HFF-Myc (cell line): ENCODE measurements at regions not wholly inside any gene's neighbourhood (a gene's known extent, or its start where the extent isn't known, plus 50 kb on each side); places are given as distances from the start of the nearest gene placed in this dataset.
"Not testable (repeated sequence)": the region's sequence is repeated elsewhere in the genome, so short reads cannot be mapped to it uniquely, and the experiment has no call there.

Source experiments
- DNase-seq: peaks from one replicate; pipeline ENCODE4 v3.0.0-alpha.2; 2011; ENCODE audit warnings: low read depth; ENCODE audit errors: extremely low read depth
- H3K4me3 ChIP-seq: replicated peaks from 2 replicates; pipeline ENCODE4 v1.5.1; 2011; ENCODE audit warnings: low read depth, mild to moderate bottlenecking, control low read depth, low read length
- TF ChIP-seq, protein P1 (sequence below): IDR thresholded peaks from 2 replicates; pipeline ENCODE4 v1.5.1; 2012; ENCODE audit warnings: mild to moderate bottlenecking, low read depth, low read length, control low read depth; ENCODE audit errors: missing control alignments

DNA sequence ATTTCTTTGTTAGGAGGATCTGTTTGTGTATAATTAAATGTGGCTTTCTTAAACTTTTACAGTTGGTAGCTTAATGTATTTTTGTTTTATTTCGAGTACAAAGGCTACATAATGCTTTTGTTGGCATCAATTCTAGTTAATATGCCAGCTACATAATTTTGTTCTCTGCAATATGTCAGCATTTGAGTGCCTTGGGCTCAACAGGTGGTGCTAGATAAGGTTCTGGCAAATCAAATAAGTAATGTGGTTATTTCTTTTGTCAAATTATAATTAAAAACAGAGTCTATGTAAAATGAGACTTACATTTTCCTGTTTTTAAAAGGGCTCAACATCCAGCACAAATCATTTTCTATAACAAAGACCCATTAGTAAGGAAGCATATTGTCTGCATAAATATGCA lies 410.6 kb upstream of the NR5A2 start:
- no peak for DNase-seq
- H3K4me3 ChIP-seq = no peak overlapping the region
- TF ChIP-seq, protein P1, sequence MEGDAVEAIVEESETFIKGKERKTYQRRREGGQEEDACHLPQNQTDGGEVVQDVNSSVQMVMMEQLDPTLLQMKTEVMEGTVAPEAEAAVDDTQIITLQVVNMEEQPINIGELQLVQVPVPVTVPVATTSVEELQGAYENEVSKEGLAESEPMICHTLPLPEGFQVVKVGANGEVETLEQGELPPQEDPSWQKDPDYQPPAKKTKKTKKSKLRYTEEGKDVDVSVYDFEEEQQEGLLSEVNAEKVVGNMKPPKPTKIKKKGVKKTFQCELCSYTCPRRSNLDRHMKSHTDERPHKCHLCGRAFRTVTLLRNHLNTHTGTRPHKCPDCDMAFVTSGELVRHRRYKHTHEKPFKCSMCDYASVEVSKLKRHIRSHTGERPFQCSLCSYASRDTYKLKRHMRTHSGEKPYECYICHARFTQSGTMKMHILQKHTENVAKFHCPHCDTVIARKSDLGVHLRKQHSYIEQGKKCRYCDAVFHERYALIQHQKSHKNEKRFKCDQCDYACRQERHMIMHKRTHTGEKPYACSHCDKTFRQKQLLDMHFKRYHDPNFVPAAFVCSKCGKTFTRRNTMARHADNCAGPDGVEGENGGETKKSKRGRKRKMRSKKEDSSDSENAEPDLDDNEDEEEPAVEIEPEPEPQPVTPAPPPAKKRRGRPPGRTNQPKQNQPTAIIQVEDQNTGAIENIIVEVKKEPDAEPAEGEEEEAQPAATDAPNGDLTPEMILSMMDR = no peak

DNA sequence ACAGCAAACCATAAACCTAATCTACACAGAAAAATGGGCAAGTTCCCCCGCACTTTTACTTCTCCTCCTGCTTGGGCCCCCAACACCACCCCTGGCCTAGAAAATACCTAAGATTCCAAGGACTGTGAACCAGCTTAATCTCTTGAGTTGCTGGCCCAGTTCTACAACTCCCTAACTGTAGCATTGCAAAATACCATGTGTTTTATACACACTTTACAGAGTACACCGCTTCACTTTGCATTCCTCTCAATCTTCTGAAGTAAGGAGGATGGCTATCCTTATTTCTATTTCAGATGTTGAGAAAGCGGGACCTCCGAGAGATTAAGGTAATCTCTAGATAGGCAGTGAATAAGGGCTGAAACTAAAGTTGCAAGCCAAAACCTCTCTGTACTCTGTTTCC lies 408.3 kb upstream of the NR5A2 start:
- TF ChIP-seq, protein P1 = no peak
- DNase-seq = no peak
- no peak overlapping the region for H3K4me3 ChIP-seq

DNA sequence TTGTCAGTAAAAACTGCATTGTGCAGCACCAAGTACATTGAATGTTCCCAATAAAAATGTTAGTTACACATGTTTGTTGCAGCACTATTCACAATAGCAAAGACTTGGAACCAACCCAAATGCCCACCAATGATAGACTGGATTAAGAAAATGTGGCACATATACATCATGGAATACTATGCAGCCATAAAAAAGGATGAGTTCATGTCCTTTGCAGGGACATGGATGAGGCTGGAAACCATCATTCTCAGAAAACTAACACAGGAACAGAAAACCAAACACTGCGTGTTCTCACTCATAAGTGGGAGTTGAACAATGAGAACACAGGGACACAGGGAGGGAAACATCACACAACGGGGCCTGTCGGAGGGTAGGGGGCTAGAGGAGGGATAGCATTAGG lies 401.3 kb upstream of the NR5A2 start:
- not testable (repeated sequence) for DNase-seq, H3K4me3 ChIP-seq

DNA sequence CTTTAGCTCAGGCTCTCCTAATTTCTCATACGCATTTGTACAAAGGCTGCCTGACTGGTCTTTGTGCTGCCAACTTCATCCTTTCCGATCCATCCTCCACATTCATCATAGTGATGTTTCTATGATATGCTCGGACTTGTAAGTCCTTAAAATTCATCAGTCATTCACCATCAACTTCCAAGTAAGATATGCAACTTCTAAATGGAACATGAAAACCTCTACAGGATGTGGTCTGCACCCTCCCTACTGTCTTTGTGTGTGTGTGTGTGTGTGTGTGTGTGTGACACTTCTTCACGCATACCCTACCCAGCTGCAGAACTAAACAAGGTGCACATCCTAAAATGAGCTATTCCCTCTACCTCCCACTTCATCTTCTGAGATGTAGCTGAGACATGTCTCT lies 397.9 kb upstream of the NR5A2 start:
- TF ChIP-seq, protein P1 = no peak
- no peak for DNase-seq

DNA sequence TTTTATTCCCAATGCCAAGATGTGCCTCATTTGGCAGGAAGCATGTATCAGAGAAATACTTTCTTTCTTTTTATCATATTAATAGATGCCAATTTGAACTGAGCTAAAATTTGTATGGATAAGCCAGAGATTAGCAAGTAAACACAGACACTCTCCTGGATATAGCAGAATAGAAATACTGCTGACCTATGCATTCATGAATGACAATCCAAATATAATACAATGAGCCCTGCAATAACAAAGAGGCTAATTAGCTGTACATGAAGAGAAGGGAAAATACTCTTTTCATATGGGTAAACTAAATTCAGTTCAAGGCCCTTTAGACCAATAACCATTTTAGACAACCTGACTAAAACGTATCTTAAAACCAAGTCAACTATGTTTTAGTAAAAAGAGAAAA lies 388.1 kb upstream of the NR5A2 start:
- H3K4me3 ChIP-seq = no peak overlapping the region
- DNase-seq = no peak
- TF ChIP-seq, protein P1 = no peak

More for the DNA sequence above, 397.9 kb upstream of the NR5A2 start:
- no peak overlapping the region for H3K4me3 ChIP-seq

DNA sequence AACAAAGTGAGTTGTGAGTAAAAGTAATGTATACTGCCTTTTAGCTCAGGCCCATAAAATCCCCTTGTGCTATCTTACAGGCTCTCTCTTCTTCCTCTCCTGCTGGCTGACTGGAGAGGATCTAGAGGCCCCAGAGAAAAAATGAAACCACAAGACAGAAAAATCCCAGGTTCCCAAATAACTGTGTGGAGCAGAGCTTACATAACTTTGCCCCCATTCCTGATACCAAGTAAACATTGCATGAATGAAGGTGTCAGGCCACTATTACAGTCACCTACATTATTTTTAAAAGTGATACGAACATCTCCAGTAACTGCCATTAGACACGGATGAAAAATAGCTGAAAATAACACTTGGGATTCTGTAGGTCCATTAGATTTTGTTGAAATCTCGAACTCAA lies 386.0 kb upstream of the NR5A2 start:
- TF ChIP-seq, protein P1 = no peak
- no peak for DNase-seq
- H3K4me3 ChIP-seq = no peak overlapping the region

DNA sequence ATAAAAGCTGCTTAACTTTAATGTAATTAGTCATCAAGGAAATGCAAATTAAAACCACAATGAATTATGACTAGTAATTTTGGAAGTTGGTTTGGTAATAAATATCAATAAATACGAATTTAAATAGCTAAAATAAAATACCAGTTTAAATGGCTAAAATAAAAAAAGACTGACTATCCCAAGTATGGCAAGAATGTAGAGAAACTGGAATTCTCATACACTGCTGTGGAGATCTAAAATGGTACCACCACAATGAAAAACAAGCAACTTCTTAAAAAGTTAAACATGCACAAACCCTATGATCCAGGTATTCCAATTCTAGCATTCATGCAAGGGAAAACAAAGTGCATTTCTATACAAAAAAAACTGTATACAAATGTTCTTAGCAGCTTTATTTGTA lies 382.6 kb upstream of the NR5A2 start:
- no peak for DNase-seq
- TF ChIP-seq, protein P1 = no peak

More for the DNA sequence above, 382.6 kb upstream of the NR5A2 start:
- no peak overlapping the region for H3K4me3 ChIP-seq
